ENCODE measurements at regions not wholly inside any gene's neighbourhood (a gene's known extent, or its start where the extent isn't known, plus 50 kb on each side); places are given as distances from the start of the nearest gene placed in this dataset.

- no peak overlapping the region for H3K27ac ChIP-seq (replicated peaks)
- no peak overlapping the region for H3K4me3 ChIP-seq (replicated peaks; ENCODE audit: insufficient read depth, low read length)
- TF ChIP-seq CTCF (IDR thresholded peaks at IDR 0.05; ENCODE audit: insufficient read depth, low read length) (no peak), SPI1 (IDR thresholded peaks at IDR 0.05; ENCODE audit: borderline replicate concordance, low read depth) (no peak), GABPA (IDR thresholded peaks at IDR 0.05; ENCODE audit: low read depth) (no peak), POLR2AphosphoS5 (IDR thresholded peaks at IDR 0.05; ENCODE audit: low read depth) (no peak)
Measured at GRCh38 chr14:97976861-97977260, 1179.7 kb downstream of the VRK1 start.

GRCh38 chr14:97977651-97978261 is 1180.6 kb downstream of the VRK1 start:
- DNase-seq (ENCODE audit: low read depth in 1 of 2, low spot score in 1 of 2): no peak
- TF ChIP-seq GABPA (IDR thresholded peaks at IDR 0.05; ENCODE audit: low read depth) (no peak), CTCF (IDR thresholded peaks at IDR 0.05; ENCODE audit: insufficient read depth, low read length) (no peak), SPI1 (IDR thresholded peaks at IDR 0.05; ENCODE audit: borderline replicate concordance, low read depth) (no peak), POLR2AphosphoS5 (IDR thresholded peaks at IDR 0.05; ENCODE audit: low read depth) (no peak), REST (IDR thresholded peaks at IDR 0.05; ENCODE audit: insufficient replicate concordance, low read depth) (no peak)
- Histone ChIP-seq H3K27me3 (ENCODE audit: insufficient read depth, poor library complexity, severe bottlenecking) (no peaks in the 10 kb centered on the region), H3K27ac (replicated peaks) (no peak overlapping the region), H3K4me3 (replicated peaks; ENCODE audit: insufficient read depth, low read length) (no peak overlapping the region)

More at GRCh38 chr14:97976861-97977260, 1179.7 kb downstream of the VRK1 start:
- DNase-seq (ENCODE audit: low read depth in 1 of 2, low spot score in 1 of 2): no peak
- no peaks in the 10 kb centered on the region for H3K27me3 ChIP-seq (ENCODE audit: insufficient read depth, poor library complexity, severe bottlenecking)

- peak in 1 of 2 experiments; percentile 5 for DNase-seq (ENCODE audit: low read depth in 1 of 2, low spot score in 1 of 2)
- Histone ChIP-seq H3K4me3 (replicated peaks; ENCODE audit: insufficient read depth, low read length) (no peak overlapping the region), H3K27me3 (ENCODE audit: insufficient read depth, poor library complexity, severe bottlenecking) (no peaks in the 10 kb centered on the region), H3K27ac (replicated peaks) (no peak overlapping the region)
- TF ChIP-seq REST (IDR thresholded peaks at IDR 0.05; ENCODE audit: insufficient replicate concordance, low read depth) (no peak), POLR2AphosphoS5 (IDR thresholded peaks at IDR 0.05; ENCODE audit: low read depth) (no peak)
Measured at GRCh38 chr14:97978341-97978740, 1181.2 kb downstream of the VRK1 start.

GRCh38 chr14:97993508-97994019 is 1196.4 kb downstream of the VRK1 start:
- H3K27ac ChIP-seq (replicated peaks): no peak overlapping the region
- DNase-seq (ENCODE audit: low read depth in 1 of 2, low spot score in 1 of 2): no peak
- H3K27me3 ChIP-seq (ENCODE audit: insufficient read depth, poor library complexity, severe bottlenecking): no peaks in the 10 kb centered on the region
- no peak overlapping the region for H3K4me3 ChIP-seq (replicated peaks; ENCODE audit: insufficient read depth, low read length)
- no peak for TF ChIP-seq GABPA (IDR thresholded peaks at IDR 0.05; ENCODE audit: low read depth)
- no peak for TF ChIP-seq POLR2AphosphoS5 (IDR thresholded peaks at IDR 0.05; ENCODE audit: low read depth)
- TF ChIP-seq REST (IDR thresholded peaks at IDR 0.05; ENCODE audit: insufficient replicate concordance, low read depth): no peak
- TF ChIP-seq SPI1 (IDR thresholded peaks at IDR 0.05; ENCODE audit: borderline replicate concordance, low read depth): no peak
- TF ChIP-seq CTCF (IDR thresholded peaks at IDR 0.05; ENCODE audit: insufficient read depth, low read length): no peak
